GM12892 (cell line): ENCODE measurements at regions not wholly inside any gene's neighbourhood (a gene's known extent, or its start where the extent isn't known, plus 50 kb on each side); places are given as distances from the start of the nearest gene placed in this dataset.

ENCODE experiments used
- POLR2A ChIP-seq: IDR thresholded peaks from 2 replicates; pipeline ENCODE4 v1.6.1; 2011; ENCODE audit warnings: low read depth, low read length, control low read depth
- POLR2AphosphoS5 ChIP-seq: IDR thresholded peaks from 2 replicates; pipeline ENCODE4 v1.6.1; 2011; ENCODE audit warnings: low read depth, low read length, control low read depth
- TAF1 ChIP-seq: IDR thresholded peaks from 2 replicates; pipeline ENCODE4 v1.6.1; 2011; ENCODE audit warnings: low read depth, mild to moderate bottlenecking, control low read depth, low read length, borderline replicate concordance

DNA sequence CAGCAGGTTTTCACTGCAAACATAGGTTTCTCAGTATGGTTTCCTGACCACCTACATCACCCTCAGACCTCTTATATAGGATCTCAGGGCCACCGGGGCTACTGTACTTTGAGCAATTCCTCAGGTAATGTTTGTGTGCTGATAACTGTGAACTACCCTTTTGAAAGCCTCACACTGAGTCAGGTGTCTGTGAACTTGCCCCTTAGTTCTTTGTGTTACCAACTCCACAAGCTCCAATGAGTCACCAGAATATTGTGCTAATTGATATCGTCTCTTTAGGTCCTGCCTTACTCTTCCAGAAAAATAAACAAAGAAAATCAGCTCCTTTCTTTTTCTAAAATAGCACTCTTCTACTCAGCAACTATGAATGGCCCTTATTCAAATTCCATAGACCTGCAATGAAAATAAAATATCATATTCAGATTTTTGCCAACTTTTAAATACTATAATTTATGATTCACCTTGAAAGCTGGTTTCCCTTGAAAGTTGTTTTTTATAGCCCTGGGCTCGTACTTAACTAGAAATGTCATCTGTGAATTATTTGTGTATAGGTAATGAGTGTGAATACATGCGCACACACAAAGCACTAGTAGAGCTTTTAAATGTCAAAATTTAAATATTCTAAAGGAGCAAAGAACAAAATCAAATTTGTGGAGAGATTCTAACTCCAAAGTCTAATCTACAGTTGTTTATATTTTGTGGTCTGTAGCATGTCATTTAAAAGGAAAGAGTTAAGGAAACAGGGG is 88.1 kb upstream of the WARS2 start:
- TF ChIP-seq POLR2AphosphoS5 (no peak), TAF1 (no peak), POLR2A (no peak)
